ENCODE measurements at regions not wholly inside any gene's neighbourhood (a gene's known extent, or its start where the extent isn't known, plus 50 kb on each side); places are given as distances from the start of the nearest gene placed in this dataset.

GRCh38 chr2:196365923-196366322 lies 194.5 kb upstream of the STK17B start:
- TF ChIP-seq YY1 (IDR thresholded peaks at IDR 0.05; ENCODE audit: insufficient read depth, insufficient read length) (no peak), SUZ12 (IDR thresholded peaks at IDR 0.05; ENCODE audit: extremely low read depth, insufficient read depth, insufficient read length) (no peak)
